Effector memory CD8-positive, alpha-beta T cell (primary cell): ENCODE measurements at regions not wholly inside any gene's neighbourhood (a gene's known extent, or its start where the extent isn't known, plus 50 kb on each side); places are given as distances from the start of the nearest gene placed in this dataset.

Source experiments
- ATAC-seq: fragments of 150-1000 bp; cut with Tn5 transposase; replicated peaks from 2 replicates; pipeline ENCODE4 v1.10.0; 2021; ENCODE audit warnings: mild to moderate bottlenecking, moderate library complexity
- DNase-seq, 3 experiments: peaks; one replicate each; pipeline ENCODE4 v3.0.0; 2021
- H3K27ac Mint-ChIP-seq, 2 donors: one replicate each; pipeline ENCODE4 v1.8.0; 2022; ENCODE audit warnings: mild to moderate bottlenecking in 2 of 2, mixed read lengths in 2 of 2, moderate library complexity in 2 of 2
- H3K27me3 Mint-ChIP-seq, 2 donors: one replicate each; pipeline ENCODE4 v1.8.0; 2022; ENCODE audit warnings: mixed read lengths in 2 of 2
- H3K36me3 Mint-ChIP-seq: one replicate; pipeline ENCODE4 v1.8.0; 2022; ENCODE audit warnings: mild to moderate bottlenecking, moderate library complexity, mixed read lengths; ENCODE audit not compliant: insufficient read depth
- H3K4me1 Mint-ChIP-seq, 2 donors: one replicate each; pipeline ENCODE4 v1.8.0; 2022; ENCODE audit warnings: low read depth in 2 of 2, mixed read lengths in 2 of 2
- H3K4me3 Mint-ChIP-seq, 2 donors: one replicate each; pipeline ENCODE4 v1.8.0; 2022; ENCODE audit warnings: mild to moderate bottlenecking in 2 of 2, mixed read lengths in 2 of 2, moderate library complexity in 2 of 2
- H3K9me3 Mint-ChIP-seq, 2 donors: one replicate each; pipeline ENCODE4 v1.8.0; 2022; ENCODE audit warnings: mixed read lengths in 2 of 2

- Mint-ChIP-seq H3K27ac (no peak overlapping the region), H3K36me3 (no peaks in the 10 kb centered on the region), H3K4me1 (no peaks in the 10 kb centered on the region), H3K9me3 (peaks cover 5 to 6% of the 10 kb centered on the region in 2 donors), H3K4me3 (no peak overlapping the region), H3K27me3 (no peaks in the 10 kb centered on the region)
- no peak for ATAC-seq
- DNase-seq: no peak
Observed at GRCh38 chr5:27403243-27403882, 365.0 kb upstream of the CDH9 start.

GRCh38 chr5:27402828-27403227, 364.4 kb upstream of the CDH9 start:
- H3K27ac Mint-ChIP-seq: no peak overlapping the region
- no peak overlapping the region for H3K4me3 Mint-ChIP-seq
- H3K9me3 Mint-ChIP-seq: peaks cover 3 to 6% of the 10 kb centered on the region in 2 donors
- DNase-seq (no peak), ATAC-seq (no peak)
- H3K36me3 Mint-ChIP-seq: no peaks in the 10 kb centered on the region
- H3K27me3 Mint-ChIP-seq: no peaks in the 10 kb centered on the region
- H3K4me1 Mint-ChIP-seq: no peaks in the 10 kb centered on the region

- Mint-ChIP-seq H3K4me1 (no peaks in the 10 kb centered on the region), H3K27me3 (no peaks in the 10 kb centered on the region)
- no peak for ATAC-seq
Observed at GRCh38 chr5:27396998-27397397, 358.6 kb upstream of the CDH9 start.

GRCh38 chr5:27392716-27393115, 354.3 kb upstream of the CDH9 start:
- H3K27ac Mint-ChIP-seq: no peak overlapping the region
- H3K4me3 Mint-ChIP-seq: no peak overlapping the region
- no peaks in the 10 kb centered on the region for H3K4me1 Mint-ChIP-seq
- DNase-seq (no peak), ATAC-seq (no peak)
- no peaks in the 10 kb centered on the region for H3K36me3 Mint-ChIP-seq
- peaks cover 0 to 8% of the 10 kb centered on the region in 2 donors for H3K9me3 Mint-ChIP-seq
- H3K27me3 Mint-ChIP-seq: no peaks in the 10 kb centered on the region

More at GRCh38 chr5:27396998-27397397, 358.6 kb upstream of the CDH9 start:
- no peak for DNase-seq
- no peak overlapping the region for H3K27ac Mint-ChIP-seq
- no peaks in the 10 kb centered on the region for H3K36me3 Mint-ChIP-seq
- H3K4me3 Mint-ChIP-seq: no peak overlapping the region
- peaks cover 5 to 6% of the 10 kb centered on the region in 2 donors for H3K9me3 Mint-ChIP-seq

GRCh38 chr5:27389696-27390095, 351.3 kb upstream of the CDH9 start:
- no peaks in the 10 kb centered on the region for H3K36me3 Mint-ChIP-seq
- no peaks in the 10 kb centered on the region for H3K4me1 Mint-ChIP-seq
- H3K9me3 Mint-ChIP-seq: peaks cover 0 to 6% of the 10 kb centered on the region in 2 donors
- no peak overlapping the region for H3K4me3 Mint-ChIP-seq
- ATAC-seq: no peak
- no peak overlapping the region for H3K27ac Mint-ChIP-seq
- no peaks in the 10 kb centered on the region for H3K27me3 Mint-ChIP-seq
- DNase-seq: no peak

- no peak overlapping the region for H3K4me3 Mint-ChIP-seq
- ATAC-seq (no peak), DNase-seq (no peak)
- H3K4me1 Mint-ChIP-seq: no peaks in the 10 kb centered on the region
- H3K9me3 Mint-ChIP-seq: peaks cover 0 to 6% of the 10 kb centered on the region in 2 donors
- no peak overlapping the region for H3K27ac Mint-ChIP-seq
- H3K36me3 Mint-ChIP-seq: no peaks in the 10 kb centered on the region
- H3K27me3 Mint-ChIP-seq: no peaks in the 10 kb centered on the region
Observed at GRCh38 chr5:27388755-27389154, 350.4 kb upstream of the CDH9 start.

GRCh38 chr5:27387535-27388073, 349.2 kb upstream of the CDH9 start:
- DNase-seq: no peak

GRCh38 chr5:27381686-27382085, 343.3 kb upstream of the CDH9 start:
- Mint-ChIP-seq H3K27ac (no peak overlapping the region), H3K9me3 (peaks cover 0 to 2% of the 10 kb centered on the region in 2 donors), H3K36me3 (no peaks in the 10 kb centered on the region), H3K27me3 (no peaks in the 10 kb centered on the region), H3K4me1 (no peaks in the 10 kb centered on the region), H3K4me3 (no peak overlapping the region)
- DNase-seq (no peak), ATAC-seq (no peak)

More at GRCh38 chr5:27387535-27388073, 349.2 kb upstream of the CDH9 start:
- H3K27me3 Mint-ChIP-seq: no peaks in the 10 kb centered on the region
- no peak overlapping the region for H3K4me3 Mint-ChIP-seq
- H3K9me3 Mint-ChIP-seq: peaks cover 0 to 3% of the 10 kb centered on the region in 2 donors
- no peaks in the 10 kb centered on the region for H3K4me1 Mint-ChIP-seq
- no peak overlapping the region for H3K27ac Mint-ChIP-seq
- no peaks in the 10 kb centered on the region for H3K36me3 Mint-ChIP-seq
- no peak for ATAC-seq

GRCh38 chr5:27377626-27378025, 339.2 kb upstream of the CDH9 start:
- Mint-ChIP-seq H3K27me3 (no peaks in the 10 kb centered on the region), H3K9me3 (peaks cover 0 to 7% of the 10 kb centered on the region in 2 donors), H3K36me3 (no peaks in the 10 kb centered on the region), H3K4me3 (no peak overlapping the region), H3K27ac (no peak overlapping the region), H3K4me1 (no peaks in the 10 kb centered on the region)
- DNase-seq (no peak), ATAC-seq (no peak)

- ATAC-seq (no peak), DNase-seq (no peak)
- H3K9me3 Mint-ChIP-seq: peaks cover 0 to 9% of the 10 kb centered on the region in 2 donors
- no peaks in the 10 kb centered on the region for H3K4me1 Mint-ChIP-seq
- no peaks in the 10 kb centered on the region for H3K36me3 Mint-ChIP-seq
- no peak overlapping the region for H3K4me3 Mint-ChIP-seq
- H3K27ac Mint-ChIP-seq: no peak overlapping the region
- H3K27me3 Mint-ChIP-seq: no peaks in the 10 kb centered on the region
Observed at GRCh38 chr5:27353970-27354369, 315.6 kb upstream of the CDH9 start.

GRCh38 chr5:27353540-27353939, 315.2 kb upstream of the CDH9 start:
- H3K4me3 Mint-ChIP-seq: no peak overlapping the region
- H3K9me3 Mint-ChIP-seq: peaks cover 2 to 9% of the 10 kb centered on the region in 2 donors

GRCh38 chr5:27341342-27341741, 303.0 kb upstream of the CDH9 start:
- peaks cover 4 to 13% of the 10 kb centered on the region in 2 donors for H3K9me3 Mint-ChIP-seq
- peaks cover 3% of the 10 kb centered on the region for H3K36me3 Mint-ChIP-seq
- no peak overlapping the region for H3K4me3 Mint-ChIP-seq
- ATAC-seq (no peak), DNase-seq (no peak)
- H3K4me1 Mint-ChIP-seq: no peaks in the 10 kb centered on the region
- no peaks in the 10 kb centered on the region for H3K27me3 Mint-ChIP-seq
- no peak overlapping the region for H3K27ac Mint-ChIP-seq

More at GRCh38 chr5:27353540-27353939, 315.2 kb upstream of the CDH9 start:
- no peak overlapping the region for H3K27ac Mint-ChIP-seq
- no peaks in the 10 kb centered on the region for H3K27me3 Mint-ChIP-seq
- ATAC-seq (no peak), DNase-seq (no peak)
- H3K4me1 Mint-ChIP-seq: no peaks in the 10 kb centered on the region
- H3K36me3 Mint-ChIP-seq: no peaks in the 10 kb centered on the region

GRCh38 chr5:27336817-27337216, 298.4 kb upstream of the CDH9 start:
- Mint-ChIP-seq H3K27me3 (no peaks in the 10 kb centered on the region), H3K36me3 (peaks cover 3% of the 10 kb centered on the region), H3K27ac (no peak overlapping the region), H3K4me1 (no peaks in the 10 kb centered on the region), H3K4me3 (no peak overlapping the region), H3K9me3 (peaks cover 2 to 13% of the 10 kb centered on the region in 2 donors)
- DNase-seq (no peak), ATAC-seq (no peak)

- ATAC-seq: no peak
- H3K9me3 Mint-ChIP-seq: peaks cover 0 to 12% of the 10 kb centered on the region in 2 donors
- no peak overlapping the region for H3K4me3 Mint-ChIP-seq
- H3K4me1 Mint-ChIP-seq: no peaks in the 10 kb centered on the region
- no peaks in the 10 kb centered on the region for H3K27me3 Mint-ChIP-seq
- no peak overlapping the region for H3K27ac Mint-ChIP-seq
- no peak for DNase-seq
- H3K36me3 Mint-ChIP-seq: no peaks in the 10 kb centered on the region
Observed at GRCh38 chr5:27328480-27328879, 290.1 kb upstream of the CDH9 start.
